HCT116 (cell line): ENCODE measurements at regions not wholly inside any gene's neighbourhood (a gene's known extent, or its start where the extent isn't known, plus 50 kb on each side); places are given as distances from the start of the nearest gene placed in this dataset.

Source experiments
- CTCF ChIP-seq, 3 experiments: fragments of 200-600 bp in 1 of 3; sonication (generic) in 1 of 3; IDR thresholded peaks in 2 of 3; conservative IDR thresholded peaks in 1 of 3; 2 replicates each; pipeline ENCODE4 v1.5.1; 2012 to 2017; ENCODE audit warnings: low read depth in 2 of 3, low read length in 2 of 3, antibody characterized with exemption in 1 of 3, borderline replicate concordance in 1 of 3, control low read depth in 1 of 3, mild to moderate bottlenecking in 1 of 3, mixed read lengths in 1 of 3, mixed run types in 1 of 3, moderate library complexity in 1 of 3; ENCODE audit not compliant: insufficient read depth in 1 of 3
- EGR1 ChIP-seq: IDR thresholded peaks from 2 replicates; pipeline ENCODE4 v1.6.1; 2012; ENCODE audit warnings: low read depth
- ELF1 ChIP-seq: IDR thresholded peaks from 2 replicates; pipeline ENCODE4 v1.6.1; 2012; ENCODE audit warnings: low read depth, borderline replicate concordance
- EZH2 ChIP-seq: fragments of 200-600 bp; sonication (generic); IDR thresholded peaks from 2 replicates; pipeline ENCODE4 v1.6.1; 2017; ENCODE audit warnings: antibody characterized with exemption, mixed run types
- EZH2phosphoT487 ChIP-seq: fragments of 200-600 bp; IDR thresholded peaks from 2 replicates; pipeline ENCODE4 v1.6.1; 2018; ENCODE audit warnings: antibody characterized with exemption, borderline replicate concordance
- JUND ChIP-seq: IDR thresholded peaks from 2 replicates; pipeline ENCODE4 v1.6.1; 2012
- MAX ChIP-seq: IDR thresholded peaks from 2 replicates; pipeline ENCODE4 v1.6.1; 2012
- POLR2A ChIP-seq: IDR thresholded peaks from 2 replicates; pipeline ENCODE4 v1.7.0; 2011; ENCODE audit warnings: borderline replicate concordance; ENCODE audit not compliant: insufficient read depth, insufficient read length; ENCODE audit errors: extremely low read depth
- RAD21 ChIP-seq: IDR thresholded peaks from 2 replicates; pipeline ENCODE4 v1.6.1; 2012; ENCODE audit warnings: low read depth, mild to moderate bottlenecking
- YY1 ChIP-seq: IDR thresholded peaks from 2 replicates; pipeline ENCODE4 v1.6.1; 2011; ENCODE audit warnings: low read length, low read depth, moderate library complexity, mild to moderate bottlenecking; ENCODE audit not compliant: insufficient replicate concordance; ENCODE audit errors: extremely low read depth
- ZFX ChIP-seq: fragments of 450-650 bp; IDR thresholded peaks from 2 replicates; pipeline ENCODE4 v1.6.1; 2017
- TF ChIP-seq, protein P1 (sequence below): IDR thresholded peaks from 2 replicates; pipeline ENCODE4 v1.6.1; 2011; ENCODE audit warnings: mild to moderate bottlenecking, low read length, moderate library complexity; ENCODE audit not compliant: insufficient replicate concordance; ENCODE audit errors: extremely low read depth
- TF ChIP-seq, protein P2 (sequence below): IDR thresholded peaks from 2 replicates; pipeline ENCODE4 v1.6.1; 2012

GRCh38 chr2:156818221-156818620 is 382.0 kb downstream of the GPD2 start:
- TF ChIP-seq CTCF (IDR thresholded peaks at IDR 0.05 in 2 of 3, conservative IDR thresholded peaks at IDR 0.05 in 1 of 3; ENCODE audit: borderline replicate concordance in 1 of 3, insufficient read depth in 1 of 3, low read depth in 2 of 3, low read length in 2 of 3) (no peak), ELF1 (no peak), ZFX (no peak), YY1 (no peak), RAD21 (no peak), JUND (no peak), MAX (no peak), POLR2A (no peak), EZH2phosphoT487 (no peak), EZH2 (no peak), EGR1 (no peak)
- TF ChIP-seq, protein P1, sequence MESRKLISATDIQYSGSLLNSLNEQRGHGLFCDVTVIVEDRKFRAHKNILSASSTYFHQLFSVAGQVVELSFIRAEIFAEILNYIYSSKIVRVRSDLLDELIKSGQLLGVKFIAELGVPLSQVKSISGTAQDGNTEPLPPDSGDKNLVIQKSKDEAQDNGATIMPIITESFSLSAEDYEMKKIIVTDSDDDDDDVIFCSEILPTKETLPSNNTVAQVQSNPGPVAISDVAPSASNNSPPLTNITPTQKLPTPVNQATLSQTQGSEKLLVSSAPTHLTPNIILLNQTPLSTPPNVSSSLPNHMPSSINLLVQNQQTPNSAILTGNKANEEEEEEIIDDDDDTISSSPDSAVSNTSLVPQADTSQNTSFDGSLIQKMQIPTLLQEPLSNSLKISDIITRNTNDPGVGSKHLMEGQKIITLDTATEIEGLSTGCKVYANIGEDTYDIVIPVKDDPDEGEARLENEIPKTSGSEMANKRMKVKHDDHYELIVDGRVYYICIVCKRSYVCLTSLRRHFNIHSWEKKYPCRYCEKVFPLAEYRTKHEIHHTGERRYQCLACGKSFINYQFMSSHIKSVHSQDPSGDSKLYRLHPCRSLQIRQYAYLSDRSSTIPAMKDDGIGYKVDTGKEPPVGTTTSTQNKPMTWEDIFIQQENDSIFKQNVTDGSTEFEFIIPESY, result no peak
- TF ChIP-seq, protein P2, sequence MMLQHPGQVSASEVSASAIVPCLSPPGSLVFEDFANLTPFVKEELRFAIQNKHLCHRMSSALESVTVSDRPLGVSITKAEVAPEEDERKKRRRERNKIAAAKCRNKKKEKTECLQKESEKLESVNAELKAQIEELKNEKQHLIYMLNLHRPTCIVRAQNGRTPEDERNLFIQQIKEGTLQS, result no peak
